Endothelial cell of hepatic sinusoid (primary cell): ENCODE measurements at regions not wholly inside any gene's neighbourhood (a gene's known extent, or its start where the extent isn't known, plus 50 kb on each side); places are given as distances from the start of the nearest gene placed in this dataset.

Experiments
- in situ Hi-C: cut with HindIII; loops from 2 replicates; pipeline ENCODE4 v1.10.0; 2017; ENCODE audit warnings: low sequenced_read_pairs

DNA sequence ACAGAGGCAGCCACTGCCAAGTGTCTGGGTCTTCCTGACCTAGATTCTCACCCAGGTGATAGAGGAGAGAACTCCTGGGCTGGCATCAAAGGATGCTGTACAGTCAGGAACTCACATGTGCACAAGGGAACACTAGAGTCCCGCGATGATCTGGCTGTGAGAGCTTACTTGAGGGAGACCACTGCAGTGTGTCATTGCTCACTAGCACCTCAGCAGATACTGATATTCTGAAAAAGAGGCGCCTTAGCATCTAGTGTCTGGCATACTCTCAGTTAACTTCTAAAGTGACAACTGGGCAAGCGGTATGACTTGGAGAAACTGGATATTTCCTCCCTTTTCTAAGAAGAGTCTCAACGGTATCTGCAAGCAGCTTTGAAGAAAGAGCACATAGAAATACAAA lies 189.9 kb downstream of the CMPK2 start:
- in situ Hi-C loops, result no loop called here

DNA sequence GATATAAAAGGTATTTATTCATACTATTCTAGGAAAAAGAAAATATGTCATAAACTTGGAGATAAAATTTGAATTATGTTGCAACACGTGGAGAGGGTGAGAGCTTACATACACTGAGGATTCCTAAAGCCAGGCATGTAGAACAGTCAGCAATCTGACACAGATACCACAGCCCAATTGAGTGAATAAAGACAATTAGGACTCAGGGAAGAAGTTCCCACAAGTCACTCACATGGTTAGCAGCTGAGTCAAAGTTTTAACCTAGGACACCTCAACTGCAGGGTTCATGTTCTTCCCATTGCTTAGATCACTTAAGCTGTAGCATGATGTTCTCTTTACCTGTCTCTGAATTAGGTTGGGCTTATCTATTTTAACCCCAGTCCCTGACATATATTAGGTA lies 189.5 kb downstream of the CMPK2 start:
- in situ Hi-C loops, result no loop called here

DNA sequence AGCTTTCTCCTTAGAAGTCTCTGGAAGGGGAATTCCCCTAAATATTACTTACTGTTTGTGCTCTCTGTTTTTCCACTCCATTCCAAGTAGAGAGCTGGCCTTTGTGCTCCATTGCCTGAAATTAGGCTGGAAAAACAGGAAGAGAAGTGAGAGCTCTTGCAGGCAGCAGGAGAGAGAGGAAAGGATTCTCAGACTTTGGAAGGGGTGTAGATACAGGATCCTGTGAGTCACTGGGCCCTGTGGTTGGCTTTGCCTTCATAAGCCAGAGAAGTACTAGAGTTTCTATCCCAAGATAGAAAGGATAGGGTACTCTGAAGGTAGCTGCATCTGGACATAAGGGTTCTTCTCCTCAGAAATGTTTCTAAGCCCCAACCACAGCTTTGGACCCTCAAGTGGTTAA lies 188.9 kb downstream of the CMPK2 start:
- in situ Hi-C loops, result no loop called here

DNA sequence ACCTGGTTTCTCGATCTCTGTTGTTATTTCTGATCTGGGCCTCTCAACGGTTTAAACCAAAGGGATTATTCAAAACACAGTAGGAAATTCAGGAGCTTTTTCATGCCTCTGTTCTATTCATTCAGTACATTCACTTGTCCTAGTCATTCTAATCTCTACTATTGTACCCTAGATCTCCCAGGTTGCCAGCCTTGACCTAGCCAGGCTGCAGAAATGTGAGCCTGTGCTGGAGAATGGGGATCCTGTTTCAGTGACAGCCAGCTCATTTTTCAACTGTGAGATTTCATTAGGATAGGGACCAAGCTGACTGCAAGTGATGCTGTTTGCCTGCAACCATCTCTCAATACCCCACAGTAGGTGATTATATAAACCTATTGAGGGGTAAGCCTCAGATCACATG lies 186.2 kb downstream of the CMPK2 start:
- in situ Hi-C loops, result no loop called here

DNA sequence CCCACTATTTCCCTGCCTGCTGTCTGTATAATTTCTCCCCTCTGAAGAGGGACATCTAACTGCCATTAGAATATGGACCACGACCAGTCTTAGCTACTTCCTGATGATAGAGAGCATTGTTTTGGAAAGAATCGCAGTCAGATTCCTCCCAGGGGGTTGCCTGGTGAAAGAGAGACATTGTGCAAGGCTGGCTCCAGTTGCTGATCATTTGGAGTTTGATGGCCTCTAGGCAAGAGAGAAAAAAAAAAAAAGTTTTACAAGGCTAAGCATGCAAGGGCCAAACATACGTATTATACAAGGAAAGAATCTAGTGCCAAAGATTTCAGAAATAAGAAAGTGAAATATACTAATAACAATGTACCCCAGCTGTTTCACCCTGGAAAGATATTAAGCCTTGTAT lies 182.2 kb downstream of the CMPK2 start:
- in situ Hi-C loops, result no loop called here

DNA sequence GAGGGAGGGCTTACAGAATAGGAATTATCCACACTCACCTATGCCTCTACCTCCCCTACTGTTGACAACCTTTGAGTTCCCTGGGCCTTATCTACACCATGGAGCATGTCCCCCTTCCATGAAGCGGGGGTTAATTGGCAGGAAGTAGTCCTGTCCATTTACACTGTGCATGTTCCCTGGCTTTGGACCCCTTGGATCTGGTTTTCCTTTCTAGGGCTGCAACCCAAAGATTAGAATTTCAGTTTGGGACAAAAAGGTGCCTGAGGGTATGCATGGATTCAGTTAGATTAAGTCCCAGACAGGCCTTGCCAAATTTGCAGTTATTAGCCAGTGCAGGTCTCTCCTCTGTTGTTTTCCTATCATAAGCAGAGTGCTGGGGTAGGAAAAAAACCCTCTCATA lies 180.3 kb downstream of the CMPK2 start:
- in situ Hi-C loops, result no loop called here

DNA sequence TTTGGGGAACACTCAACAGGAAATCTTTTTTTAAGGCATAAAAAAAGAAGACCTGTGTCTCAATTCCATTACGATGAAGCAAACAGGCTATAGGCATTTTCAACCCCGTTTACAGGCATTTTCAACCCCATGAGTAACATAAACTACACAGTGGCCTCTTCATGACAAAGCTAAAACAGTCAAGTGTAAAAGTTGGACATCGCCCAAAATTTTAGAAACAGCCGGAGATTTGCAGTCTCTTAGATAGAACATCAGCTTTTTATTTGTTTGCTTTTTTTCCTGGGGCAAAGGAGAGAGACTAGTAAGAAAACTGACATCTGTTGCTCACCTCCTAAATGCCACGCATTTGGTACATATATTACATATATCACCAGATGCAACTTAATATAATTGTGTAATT lies 173.7 kb downstream of the CMPK2 start:
- in situ Hi-C loops, result no loop called here

DNA sequence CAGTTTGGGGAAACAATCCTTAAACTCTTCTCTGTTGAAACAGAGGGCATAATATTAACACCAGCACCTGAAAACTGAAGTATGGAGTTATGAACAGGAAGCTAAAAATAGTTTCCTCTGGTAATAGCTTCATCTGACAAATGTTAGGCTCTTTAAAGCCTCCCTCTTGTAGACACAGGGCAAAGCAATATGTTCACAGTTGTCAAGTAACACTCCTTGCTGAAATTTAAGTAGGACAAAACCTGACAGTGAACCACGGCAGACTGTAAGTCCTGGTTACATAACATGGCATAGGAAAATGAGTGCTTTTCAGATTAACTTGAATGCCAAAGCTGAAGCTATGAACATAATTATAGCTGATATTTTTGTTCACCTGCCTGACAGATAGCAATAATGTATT lies 172.9 kb downstream of the CMPK2 start:
- in situ Hi-C loops, result no loop called here

DNA sequence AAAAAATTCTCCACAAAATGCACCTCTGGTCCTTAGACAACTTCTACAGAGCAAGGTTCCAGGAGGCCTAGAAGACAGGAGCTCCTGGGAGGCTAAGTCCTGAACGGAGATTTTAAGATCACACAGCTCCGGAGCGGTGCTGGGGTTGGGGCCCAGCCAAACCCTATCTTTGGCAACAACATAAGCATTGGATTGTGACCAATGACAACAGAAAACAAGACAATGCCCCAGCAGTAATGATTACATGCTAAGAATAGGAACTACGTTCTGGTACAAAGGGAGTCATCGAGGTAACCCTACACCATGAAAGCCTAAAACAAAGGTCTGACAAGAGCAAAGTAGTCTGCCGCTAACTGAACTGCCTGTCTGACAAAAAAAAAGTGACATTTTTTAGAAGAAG lies 171.2 kb downstream of the CMPK2 start:
- in situ Hi-C loops, result no loop called here

DNA sequence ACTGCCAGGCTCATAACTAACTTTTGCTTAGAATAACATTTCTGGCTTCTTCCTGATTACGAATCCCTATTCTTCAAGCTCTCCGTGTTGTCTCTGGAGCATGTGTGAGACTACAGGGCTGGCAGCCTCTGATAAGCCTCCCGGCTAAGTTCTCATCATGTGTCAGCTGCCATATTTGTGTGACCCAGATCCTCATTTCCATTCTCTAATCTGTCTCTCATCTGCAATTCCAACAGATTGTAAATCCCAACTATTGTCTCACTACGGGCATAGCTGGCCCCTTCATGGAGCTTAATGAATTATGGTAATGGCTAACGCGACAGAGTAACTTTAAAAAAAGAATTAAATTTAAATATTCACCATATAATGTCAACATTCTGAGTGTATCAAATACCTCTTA lies 165.4 kb downstream of the CMPK2 start:
- in situ Hi-C loops, result no loop called here

DNA sequence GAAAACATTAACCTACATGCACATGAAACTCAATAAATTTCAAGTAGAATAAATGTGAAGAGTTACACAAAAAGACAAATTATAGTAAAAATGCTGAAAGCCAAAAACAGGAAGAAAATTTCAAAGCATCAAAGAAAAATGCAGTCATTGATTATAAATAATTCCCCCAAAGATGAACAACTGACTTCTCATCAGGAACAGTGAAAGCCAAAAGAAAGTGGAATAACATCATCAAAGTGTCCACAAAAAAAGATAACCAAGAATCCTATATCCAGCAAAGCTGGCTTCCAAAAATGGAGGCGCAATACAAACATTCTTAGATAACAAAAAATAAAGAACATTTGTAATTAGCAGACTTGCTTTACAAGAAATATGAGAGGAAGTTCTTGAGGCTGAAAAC lies 161.6 kb downstream of the CMPK2 start:
- in situ Hi-C loops, result no loop called here

DNA sequence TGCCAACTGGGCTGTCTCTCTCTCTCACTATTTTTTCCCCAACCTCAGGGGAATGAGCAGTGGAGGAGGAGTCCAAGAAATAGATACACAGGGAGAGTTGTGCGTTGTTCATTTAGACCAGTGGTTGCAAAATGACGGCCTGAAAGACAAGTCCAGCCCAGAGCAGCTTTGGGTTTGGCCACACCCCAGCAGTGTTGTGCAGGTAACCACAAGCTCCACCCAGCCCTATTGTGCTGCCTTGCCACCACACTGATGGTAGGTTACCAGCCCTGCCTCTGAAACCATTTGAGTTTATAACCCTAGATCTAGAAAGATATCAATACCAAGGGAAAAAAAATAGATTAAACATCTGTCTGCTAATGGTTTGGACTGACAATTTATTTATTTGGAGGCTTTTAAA lies 144.3 kb downstream of the CMPK2 start:
- in situ Hi-C loops, result no loop called here

DNA sequence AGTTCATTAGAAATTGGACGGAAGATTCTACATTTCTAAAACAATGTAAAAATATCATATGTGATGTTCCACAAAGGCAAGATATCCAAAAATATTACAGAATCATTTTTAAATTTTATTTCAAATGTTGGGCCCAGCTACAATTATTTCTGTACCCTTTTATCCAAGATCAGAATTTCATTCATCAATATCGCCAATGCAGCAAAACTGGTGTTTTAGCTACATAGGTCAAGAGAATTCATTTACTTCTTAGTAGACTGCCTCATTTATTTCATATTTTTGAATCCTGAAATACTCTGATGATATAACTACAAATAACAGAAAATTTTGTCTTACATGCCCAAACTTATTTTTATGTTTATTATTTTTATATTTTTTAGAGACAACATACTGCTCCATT lies 143.1 kb downstream of the CMPK2 start:
- in situ Hi-C loops, result no loop called here

DNA sequence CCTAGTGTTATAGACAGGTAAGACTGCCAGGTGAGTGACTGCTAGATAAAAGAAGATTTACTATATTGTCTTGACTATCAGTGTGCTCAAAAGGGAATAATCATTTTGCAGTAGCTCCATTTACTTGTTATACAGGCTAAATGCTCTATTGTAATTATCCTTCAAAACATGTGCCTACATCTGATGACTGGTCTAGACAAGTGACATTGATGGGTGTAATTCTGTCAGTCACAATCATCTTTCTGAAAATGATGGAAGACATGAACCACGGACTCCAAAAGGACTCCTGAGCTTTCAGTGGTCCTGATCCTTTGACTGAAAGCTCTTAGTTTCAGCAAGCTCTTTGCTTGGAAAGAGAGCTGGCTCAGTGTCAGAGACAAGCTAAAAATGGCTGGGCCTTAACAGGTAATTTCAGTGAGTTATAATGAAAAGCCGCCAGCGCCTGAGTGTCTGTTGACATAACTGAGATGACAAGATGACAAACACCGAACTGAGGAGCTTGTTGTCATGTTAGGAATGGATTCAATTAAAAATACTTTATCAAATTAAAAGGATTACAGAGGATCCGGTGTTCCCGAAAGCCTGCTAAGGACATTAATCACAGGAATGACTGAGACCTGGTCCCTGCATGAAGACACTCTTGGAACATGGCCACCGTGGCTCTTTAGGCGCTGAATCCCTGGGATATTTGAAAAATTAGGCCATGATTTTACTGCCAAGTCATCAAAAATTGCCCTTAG lies 141.7 kb downstream of the CMPK2 start:
- in situ Hi-C loops, result no loop called here

DNA sequence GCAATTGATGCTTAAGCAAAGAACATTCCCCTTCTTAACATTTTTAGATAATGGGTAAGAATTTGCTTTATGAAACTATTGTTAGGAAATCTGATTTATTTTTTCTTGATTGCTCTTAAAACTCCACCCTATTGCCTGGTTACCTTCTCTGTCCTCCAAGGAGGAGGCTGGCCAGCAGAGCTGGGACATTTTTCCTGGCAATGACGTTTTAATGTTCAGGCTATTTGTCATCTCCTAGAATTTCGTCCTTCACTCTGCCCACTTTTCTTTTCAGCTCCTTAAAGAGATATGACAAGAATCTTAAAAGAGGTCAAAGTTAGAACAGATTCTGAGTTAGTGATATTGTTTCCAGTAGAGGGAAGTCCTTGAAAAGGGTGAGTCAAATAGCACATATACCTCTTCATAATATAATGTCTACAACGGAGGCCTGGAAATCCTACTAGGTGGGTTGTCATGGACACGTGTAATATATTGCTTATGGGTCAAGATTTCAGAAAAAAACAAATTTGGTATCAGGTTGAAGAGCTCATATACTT lies 141.0 kb downstream of the CMPK2 start:
- in situ Hi-C loops, result no loop called here

DNA sequence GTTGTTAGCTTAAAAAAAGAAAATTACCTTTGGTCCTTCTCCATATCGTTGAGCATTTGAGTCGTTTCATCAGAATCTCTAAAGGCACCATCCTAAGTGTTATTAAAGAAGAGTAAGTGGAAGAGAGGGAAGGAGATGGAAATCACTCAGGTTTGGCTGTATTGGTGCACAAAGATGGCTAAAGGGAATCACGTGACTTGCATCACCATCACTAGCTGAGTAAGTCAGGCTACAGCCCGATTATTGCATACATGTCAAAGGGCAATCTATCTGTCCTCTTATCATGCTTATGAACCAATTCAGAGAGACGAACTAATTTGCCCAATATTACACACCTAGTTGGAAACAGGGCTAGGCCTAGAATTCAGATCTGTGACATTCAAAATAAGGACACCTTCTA lies 137.6 kb downstream of the CMPK2 start:
- in situ Hi-C loops, result no loop called here

DNA sequence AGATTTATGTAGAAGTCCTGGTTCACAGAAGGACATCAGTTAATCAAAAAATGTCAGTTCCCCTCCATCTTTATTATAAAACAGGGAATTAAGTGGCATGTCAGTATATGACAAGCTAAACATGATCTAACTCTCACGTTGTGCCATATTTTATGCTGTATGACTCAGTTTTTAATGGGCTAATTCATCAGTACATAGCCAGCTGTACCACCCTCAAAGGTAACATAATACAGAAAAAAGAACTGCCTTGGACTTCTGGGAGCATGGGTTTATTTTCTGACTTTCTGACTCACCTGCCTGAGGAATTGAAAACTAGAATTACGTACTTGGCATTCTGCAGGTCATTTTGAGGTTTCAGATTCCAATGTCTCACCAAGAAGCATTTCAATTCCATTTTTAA lies 135.7 kb downstream of the CMPK2 start:
- in situ Hi-C loops, result no loop called here

DNA sequence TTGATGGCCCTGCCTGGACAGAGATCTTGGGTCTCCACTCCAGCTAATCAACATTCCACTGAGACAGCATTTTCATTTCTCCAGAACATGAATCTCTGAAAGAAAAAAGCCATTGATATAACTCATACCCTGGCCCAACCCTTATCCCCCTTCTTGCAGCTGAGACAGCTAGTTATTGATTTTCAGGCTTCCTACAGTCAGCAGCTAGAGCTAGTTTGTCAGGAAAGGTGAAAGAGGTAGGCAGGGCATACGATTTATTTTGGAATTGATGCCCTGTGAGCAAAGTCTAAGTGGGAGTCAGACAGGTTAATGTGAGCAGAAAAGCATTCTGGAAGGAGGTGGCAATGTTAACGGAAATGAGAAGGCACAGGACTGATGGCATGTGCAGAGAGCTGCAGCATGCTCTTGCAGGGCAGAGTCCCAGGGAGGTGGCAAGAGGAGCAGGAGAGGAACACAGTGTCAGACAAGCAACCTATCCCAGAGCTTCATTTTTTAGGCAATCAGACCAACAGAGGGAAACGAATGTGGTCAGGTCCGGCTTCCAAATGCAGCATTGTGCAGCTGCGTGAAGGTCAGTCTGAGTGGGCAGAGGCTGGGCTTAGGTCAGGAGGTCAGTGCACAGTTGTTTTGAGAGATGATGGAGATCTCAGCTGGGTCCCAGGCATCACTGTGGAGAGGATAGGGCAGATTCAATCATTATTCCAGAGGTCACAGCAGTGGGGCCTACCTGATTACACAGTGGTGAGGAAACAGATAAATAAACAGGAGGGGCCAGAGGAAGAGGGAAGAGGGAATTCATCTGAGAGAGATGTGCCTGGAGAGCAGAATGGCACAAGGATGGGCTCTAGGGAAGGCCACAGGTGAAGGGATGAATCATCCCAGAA lies 134.8 kb downstream of the CMPK2 start:
- in situ Hi-C loops, result no loop called here

DNA sequence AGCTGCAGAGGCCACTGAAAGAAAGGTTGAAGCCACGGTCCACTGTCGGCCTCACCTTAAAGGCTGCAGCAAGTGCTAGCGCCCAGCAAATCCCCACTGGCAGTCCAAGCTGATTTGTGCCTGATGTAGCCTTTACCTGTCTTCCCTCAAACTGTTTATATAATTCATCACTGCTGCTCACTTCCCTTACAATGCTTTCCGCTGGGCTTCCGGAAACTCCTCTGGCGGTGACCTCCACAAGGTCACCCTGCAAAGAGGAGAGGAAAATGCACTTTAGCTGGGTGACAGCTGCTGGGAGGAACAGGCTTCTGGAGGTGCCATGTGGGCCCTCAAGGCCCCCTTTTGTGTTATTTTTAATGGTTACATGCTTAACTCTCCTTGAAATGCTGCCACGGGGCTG lies 126.2 kb downstream of the CMPK2 start:
- in situ Hi-C loops, result no loop called here

DNA sequence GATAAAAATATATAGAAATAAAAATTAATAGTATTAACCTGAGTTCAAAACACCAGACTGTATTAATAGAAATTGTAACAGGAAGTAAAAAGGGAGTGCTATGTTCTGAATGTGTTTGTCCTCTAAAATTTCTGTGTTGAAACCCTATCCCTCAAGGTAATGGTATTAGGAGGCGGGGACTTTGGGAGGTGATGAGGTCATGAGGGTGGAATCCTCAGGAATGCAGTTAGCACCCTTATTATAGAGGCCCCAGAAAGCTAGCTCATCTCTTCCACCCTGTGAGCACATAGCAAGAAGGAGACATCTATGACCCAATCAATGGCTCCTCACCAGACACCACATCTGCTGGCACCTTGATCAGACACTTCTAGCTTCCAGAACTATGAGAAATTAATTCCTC lies 124.5 kb downstream of the CMPK2 start:
- in situ Hi-C loops, result no loop called here

DNA sequence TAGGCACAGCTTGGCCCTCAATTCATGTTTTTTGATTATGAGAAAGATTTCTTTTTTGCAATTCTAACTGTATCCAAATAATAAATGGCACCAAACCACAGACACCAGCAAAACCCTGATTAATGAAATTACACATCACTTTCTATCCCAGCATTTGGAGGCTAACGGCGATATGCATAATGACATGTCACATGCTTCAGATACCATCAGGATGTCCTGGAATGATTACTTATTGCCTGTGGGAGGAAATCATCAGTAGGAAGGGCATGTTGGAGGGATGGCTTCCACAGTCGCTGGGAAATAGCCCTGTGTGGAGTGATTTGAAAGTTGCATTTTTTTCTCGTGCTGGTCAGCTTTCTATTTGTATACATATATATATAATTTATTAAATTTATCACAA lies 121.7 kb downstream of the CMPK2 start:
- in situ Hi-C loops, result no loop called here

DNA sequence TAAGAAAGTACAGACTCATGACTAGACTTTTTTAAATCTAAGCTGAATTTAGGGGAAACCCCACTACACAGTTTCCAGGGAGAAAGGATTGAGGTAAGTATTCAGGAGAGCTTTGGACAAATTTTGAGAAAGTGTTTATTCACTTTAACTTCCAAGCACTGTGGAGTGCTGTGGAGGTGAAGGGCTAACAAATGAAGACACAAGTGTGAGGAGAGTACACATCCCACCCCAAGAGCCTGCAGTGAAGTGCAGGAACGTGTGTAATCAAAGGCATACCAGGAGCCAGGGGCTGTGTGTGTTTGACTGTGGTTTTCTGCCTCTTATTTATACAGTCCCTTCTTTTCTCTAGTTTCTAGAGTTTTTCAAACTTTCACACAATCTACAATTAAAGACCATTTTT lies 118.3 kb downstream of the CMPK2 start:
- in situ Hi-C loops, result no loop called here
